A673 (cell line): ENCODE measurements at regions not wholly inside any gene's neighbourhood (a gene's known extent, or its start where the extent isn't known, plus 50 kb on each side); places are given as distances from the start of the nearest gene placed in this dataset.

Experiments
- BruUV-seq: library from RNA; stranded (reverse); fragments of 400-500 nt; replicated peaks from 2 replicates; lab custom pipeline; 2021; lab: Mats Ljungman, UMichigan
- CTCF ChIA-PET: fragments of 300-600 bp; sonication (Branson Sonifier 250); formaldehyde crosslinking; loops from one replicate; lab custom pipeline; 2022; ENCODE audit warnings: antibody characterized with exemption; lab: Charles Lee
- POLR2A ChIA-PET: fragments of 300-600 bp; sonication (Branson Sonifier 250); formaldehyde crosslinking; loops from one replicate; lab custom pipeline; 2022; ENCODE audit warnings: antibody characterized with exemption; ENCODE audit not compliant: low non-redundant PET; lab: Charles Lee
- DNase-seq: peaks from one replicate; pipeline ENCODE4 v3.0.0-alpha.2; 2015; ENCODE audit warnings: low spot score
- H3K27ac ChIP-seq: fragments of 200-600 bp; sonication (generic); 2 replicates; pipeline ENCODE4 v1.5.1; 2016; ENCODE audit warnings: mixed run types, low read depth, mild to moderate bottlenecking, mixed read lengths, antibody characterized with exemption, low read length; ENCODE audit not compliant: poor library complexity, severe bottlenecking
- H3K27me3 ChIP-seq: fragments of 200-600 bp; sonication (generic); replicated peaks from 2 replicates; pipeline ENCODE4 v1.6.1; 2017; ENCODE audit warnings: mixed run types, low read depth, mild to moderate bottlenecking, mixed read lengths, antibody characterized with exemption, low read length; ENCODE audit not compliant: insufficient read depth, poor library complexity
- H3K36me3 ChIP-seq: fragments of 200-600 bp; sonication (generic); 2 replicates; pipeline ENCODE4 v1.6.1; 2016; ENCODE audit warnings: mixed run types, mild to moderate bottlenecking, mixed read lengths, antibody characterized with exemption, low read length; ENCODE audit not compliant: insufficient read depth, poor library complexity, severe bottlenecking
- H3K4me1 ChIP-seq: fragments of 200-600 bp; sonication (generic); 2 replicates; pipeline ENCODE4 v1.6.1; 2017; ENCODE audit warnings: mixed run types, mild to moderate bottlenecking, mixed read lengths, antibody characterized with exemption, low read length; ENCODE audit not compliant: insufficient read depth, poor library complexity, severe bottlenecking
- H3K4me3 ChIP-seq: fragments of 200-600 bp; sonication (generic); 2 replicates; pipeline ENCODE4 v1.5.1; 2016; ENCODE audit warnings: low read depth, mixed run types, mild to moderate bottlenecking, mixed read lengths, low read length; ENCODE audit not compliant: poor library complexity, severe bottlenecking
- H3K9me3 ChIP-seq: fragments of 200-600 bp; sonication (generic); 2 replicates; pipeline ENCODE4 v1.6.1; 2016; ENCODE audit warnings: mixed run types, low read depth, mild to moderate bottlenecking, mixed read lengths, antibody characterized with exemption, low read length; ENCODE audit not compliant: poor library complexity, severe bottlenecking
- CTCF ChIP-seq: fragments of 300-800, 200-600 bp; sonication (generic); conservative IDR thresholded peaks from 2 replicates; pipeline ENCODE4 v1.5.1; 2017; ENCODE audit warnings: low read depth, mild to moderate bottlenecking, antibody characterized with exemption, low read length, moderate library complexity, mixed read lengths
- EZH2 ChIP-seq: fragments of 200-600 bp; sonication (generic); IDR thresholded peaks from 2 replicates; pipeline ENCODE4 v1.6.1; 2017; ENCODE audit warnings: borderline replicate concordance, low read depth, mild to moderate bottlenecking, mixed read lengths, antibody characterized with exemption, low read length; ENCODE audit not compliant: poor library complexity, severe bottlenecking
- intact Hi-C: fragments of 100-400 bp; cut with micrococcal nuclease; formaldehyde crosslinking; loops from one replicate; pipeline ENCODE4 v1.10.0; 2022; ENCODE audit not compliant: unreplicated experiment

- Histone ChIP-seq H3K27me3 (no peaks in the 10 kb centered on the region), H3K36me3 (no peaks in the 10 kb centered on the region), H3K4me1 (no peaks in the 10 kb centered on the region), H3K9me3 (no peaks in the 10 kb centered on the region), H3K4me3 (no peak overlapping the region), H3K27ac (no peak overlapping the region)
- no peak for DNase-seq
- CTCF ChIA-PET: no interaction called here
- POLR2A ChIA-PET: no interaction called here
- TF ChIP-seq CTCF (no peak), EZH2 (no peak)
- no TSS peak for BruUV-seq
- intact Hi-C loops: loop anchor here (10.0 kb wide), 2 partner anchors 360 to 890 kb away; no protein-coding TSS in a partner anchor
Observed at GRCh38 chr16:64094992-64095634, 1026.8 kb downstream of the CDH11 start.

DNA sequence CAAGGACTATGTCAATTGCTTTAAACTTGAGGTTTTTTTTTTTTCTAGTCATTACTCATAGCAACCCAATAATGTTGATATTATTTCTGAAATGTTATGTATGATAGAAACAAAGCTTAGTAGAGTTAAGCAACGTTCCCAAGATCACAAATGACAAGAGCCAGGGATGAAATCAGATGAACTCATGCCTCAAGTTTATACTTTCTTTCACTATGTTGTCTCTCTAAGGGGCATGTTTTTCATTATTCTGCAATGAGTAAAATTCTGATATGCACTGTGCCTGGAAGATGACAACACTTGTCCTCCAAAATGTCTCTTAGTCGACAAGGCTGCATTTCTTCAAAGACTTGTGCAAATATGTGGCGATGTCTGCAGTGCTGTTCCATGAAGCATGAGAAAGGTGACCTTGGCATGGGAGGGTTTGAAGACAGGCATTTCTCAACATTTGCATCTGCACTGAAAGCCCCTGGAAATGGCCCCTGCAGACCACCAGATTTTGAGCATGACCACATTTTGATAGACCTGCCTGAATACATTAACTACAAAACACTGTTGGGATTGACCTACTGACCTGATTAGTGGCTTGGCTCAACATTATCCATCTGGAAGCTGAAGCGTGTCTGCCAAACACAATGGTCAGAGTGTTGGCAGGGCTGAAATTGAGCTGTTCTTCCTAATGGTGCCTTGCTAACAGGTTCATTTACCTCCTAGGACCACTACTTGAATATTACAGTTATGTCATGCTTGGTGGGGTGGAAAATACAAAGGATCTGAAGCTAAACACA, 1027.5 kb downstream of the CDH11 start:
- Histone ChIP-seq H3K36me3 (no peaks in the 10 kb centered on the region), H3K4me1 (no peaks in the 10 kb centered on the region), H3K9me3 (no peaks in the 10 kb centered on the region), H3K4me3 (no peak overlapping the region), H3K27ac (no peak overlapping the region), H3K27me3 (no peaks in the 10 kb centered on the region)
- ChIA-PET POLR2A (no interaction called here), CTCF (interaction anchor here (0.6 kb wide), 1 partner anchor 269 kb away, joined by 4 read pairs; no protein-coding TSS in a partner anchor)
- BruUV-seq: no TSS peak
- TF ChIP-seq CTCF: no peak
- intact Hi-C loops: loop anchor here (10.0 kb wide), 2 partner anchors 360 to 890 kb away; no protein-coding TSS in a partner anchor
- DNase-seq: no peak

DNA sequence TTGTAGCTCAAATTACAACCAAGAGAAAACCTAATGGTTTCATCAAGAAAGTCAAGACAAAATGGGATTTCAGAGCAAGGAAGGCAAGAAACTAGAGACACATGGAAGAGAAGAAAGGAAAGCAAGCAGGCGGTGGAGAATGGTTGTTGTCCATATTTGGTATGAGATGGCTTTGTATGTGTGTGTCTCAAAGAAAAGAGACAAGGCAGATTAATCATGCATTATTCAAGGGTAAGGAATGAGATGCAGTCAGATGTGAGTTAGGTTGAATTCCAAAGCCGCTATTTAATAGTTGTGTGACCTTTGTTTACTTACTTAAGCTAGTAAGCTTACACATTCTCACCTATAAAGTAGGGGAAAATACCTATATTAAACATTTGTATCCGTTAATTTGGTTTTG, 1029.6 kb downstream of the CDH11 start:
- Histone ChIP-seq H3K36me3 (no peaks in the 10 kb centered on the region), H3K27me3 (no peaks in the 10 kb centered on the region), H3K27ac (no peak overlapping the region), H3K9me3 (no peaks in the 10 kb centered on the region), H3K4me3 (no peak overlapping the region), H3K4me1 (no peaks in the 10 kb centered on the region)
- no TSS peak for BruUV-seq
- intact Hi-C loops: loop anchor here (10.0 kb wide), 2 partner anchors 363 to 893 kb away; no protein-coding TSS in a partner anchor
- ChIA-PET CTCF (no interaction called here), POLR2A (no interaction called here)
- DNase-seq: no peak
- no peak for TF ChIP-seq CTCF
- TF ChIP-seq EZH2: no peak
